ENCODE measurements at regions not wholly inside any gene's neighbourhood (a gene's known extent, or its start where the extent isn't known, plus 50 kb on each side); places are given as distances from the start of the nearest gene placed in this dataset.

DNA sequence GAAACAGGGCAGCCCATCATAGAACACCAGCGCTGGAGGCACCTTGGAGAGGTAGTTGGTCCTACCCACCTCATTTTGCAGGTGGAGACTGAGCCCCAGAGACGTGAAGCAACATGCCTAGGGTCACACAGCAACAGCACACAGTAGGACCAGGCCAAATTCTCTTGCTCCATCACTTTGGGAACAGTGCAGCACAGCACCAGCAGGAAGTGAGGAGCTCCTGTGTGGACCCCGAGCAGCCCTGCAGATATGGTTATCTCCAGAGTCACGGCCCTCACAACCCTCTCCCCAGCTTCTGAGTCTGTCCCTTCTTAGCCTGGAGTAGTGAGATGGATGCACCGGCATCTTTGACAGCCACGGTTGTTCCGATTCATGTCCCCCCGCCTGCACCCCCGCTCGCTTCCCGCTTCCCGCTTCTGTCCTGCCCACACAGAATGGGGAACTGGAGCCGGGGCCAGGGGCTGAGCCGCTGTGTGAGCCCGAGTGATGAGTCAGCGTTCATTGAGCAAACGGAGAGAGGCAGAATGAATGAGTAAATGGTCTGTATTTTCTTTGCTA is 72.6 kb upstream of the DUSP22 start:
- Histone ChIP-seq H3K18ac (ENCODE audit: insufficient read length, low read depth, low read length) (no peak overlapping the region), H3T11ph (ENCODE audit: low read length) (no peak overlapping the region), H2AFZ (ENCODE audit: low read length) (no peak overlapping the region), H2AK5ac (ENCODE audit: insufficient read length, low read length) (no peak overlapping the region), H2BK12ac (ENCODE audit: insufficient read length, low read depth, low read length) (no peak overlapping the region), H4K8ac (replicated peaks; ENCODE audit: insufficient read length, low read depth, low read length) (no peak overlapping the region), H3K27me3 (ENCODE audit: insufficient read depth, low read length) (no peaks in the 10 kb centered on the region), H4K91ac (ENCODE audit: insufficient read length, low read depth, low read length) (no peak overlapping the region), H2BK15ac (ENCODE audit: low read depth, low read length) (no peak overlapping the region), H4K5ac (ENCODE audit: insufficient read length, low read depth, low read length) (no peak overlapping the region), H3K56ac (ENCODE audit: insufficient read length, low read depth, low read length) (no peak overlapping the region), H3K79me1 (ENCODE audit: insufficient read depth, low read depth, low read length, poor library complexity, severe bottlenecking) (no peaks in the 10 kb centered on the region), H3K23me2 (ENCODE audit: insufficient read length, low read depth, low read length, poor library complexity, severe bottlenecking) (no peaks in the 10 kb centered on the region), H3K14ac (ENCODE audit: insufficient read depth, low read length) (no peak overlapping the region), H3K23ac (ENCODE audit: insufficient read length, low read depth, low read length) (no peak overlapping the region), H4K20me1 (ENCODE audit: control insufficient read depth, insufficient read depth, insufficient read length) (no peaks in the 10 kb centered on the region), H3K4me1 (ENCODE audit: insufficient read depth, low read length) (peaks cover 2% of the 10 kb centered on the region; the same call in 1 of the 2 replicates), H3K27ac (ENCODE audit: insufficient read length, low read depth, low read length) (no peak overlapping the region), H2BK5ac (ENCODE audit: insufficient read length, low read length) (no peak overlapping the region), H2BK20ac (ENCODE audit: low read depth, low read length, poor library complexity, severe bottlenecking) (no peak overlapping the region), H3K4ac (ENCODE audit: low read depth, low read length) (no peak overlapping the region), H2BK120ac (ENCODE audit: low read depth, low read length, poor library complexity, severe bottlenecking) (no peak overlapping the region), H3K4me2 (ENCODE audit: insufficient read depth, insufficient read length, low read length) (no peak overlapping the region), H3K9me3 (ENCODE audit: control insufficient read depth, low read depth, low read length) (no peaks in the 10 kb centered on the region), H3K79me2 (ENCODE audit: insufficient read depth, low read length) (no peaks in the 10 kb centered on the region), H3K9ac (ENCODE audit: extremely low read depth, insufficient read length, low read length) (no peak overlapping the region)
- DNase-seq: peak; percentile 65
- Mint-ChIP-seq H3K27me3 (ENCODE audit: low read depth) (peaks cover 9% of the 10 kb centered on the region), H3K4me1 (peaks cover 22 to 36% of the 10 kb centered on the region in 2 experiments), H3K27ac (no peak overlapping the region), H3K36me3 (ENCODE audit: insufficient read depth in 1 of 3, low read depth in 3 of 3) (0 out of 7 replicates have a peak, but pooled peaks cover 0 to under 1% (median 0%) of the 10 kb centered on the region in 3 experiments), H3K9me3 (peaks cover 0 to under 1% of the 10 kb centered on the region in 2 experiments; a peak in 2 of 5 replicates), H3K4me3 (no peak overlapping the region)
- no CpG with 5 or more reads among the region's 17 CpGs for WGBS (ENCODE audit: extremely low coverage, insufficient read length, low lambda C conversion rate)
- TF ChIP-seq, protein P1, sequence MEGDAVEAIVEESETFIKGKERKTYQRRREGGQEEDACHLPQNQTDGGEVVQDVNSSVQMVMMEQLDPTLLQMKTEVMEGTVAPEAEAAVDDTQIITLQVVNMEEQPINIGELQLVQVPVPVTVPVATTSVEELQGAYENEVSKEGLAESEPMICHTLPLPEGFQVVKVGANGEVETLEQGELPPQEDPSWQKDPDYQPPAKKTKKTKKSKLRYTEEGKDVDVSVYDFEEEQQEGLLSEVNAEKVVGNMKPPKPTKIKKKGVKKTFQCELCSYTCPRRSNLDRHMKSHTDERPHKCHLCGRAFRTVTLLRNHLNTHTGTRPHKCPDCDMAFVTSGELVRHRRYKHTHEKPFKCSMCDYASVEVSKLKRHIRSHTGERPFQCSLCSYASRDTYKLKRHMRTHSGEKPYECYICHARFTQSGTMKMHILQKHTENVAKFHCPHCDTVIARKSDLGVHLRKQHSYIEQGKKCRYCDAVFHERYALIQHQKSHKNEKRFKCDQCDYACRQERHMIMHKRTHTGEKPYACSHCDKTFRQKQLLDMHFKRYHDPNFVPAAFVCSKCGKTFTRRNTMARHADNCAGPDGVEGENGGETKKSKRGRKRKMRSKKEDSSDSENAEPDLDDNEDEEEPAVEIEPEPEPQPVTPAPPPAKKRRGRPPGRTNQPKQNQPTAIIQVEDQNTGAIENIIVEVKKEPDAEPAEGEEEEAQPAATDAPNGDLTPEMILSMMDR (conservative IDR thresholded peaks at IDR 0.05): no peak
